ENCODE measurements at regions not wholly inside any gene's neighbourhood (a gene's known extent, or its start where the extent isn't known, plus 50 kb on each side); places are given as distances from the start of the nearest gene placed in this dataset.

DNA sequence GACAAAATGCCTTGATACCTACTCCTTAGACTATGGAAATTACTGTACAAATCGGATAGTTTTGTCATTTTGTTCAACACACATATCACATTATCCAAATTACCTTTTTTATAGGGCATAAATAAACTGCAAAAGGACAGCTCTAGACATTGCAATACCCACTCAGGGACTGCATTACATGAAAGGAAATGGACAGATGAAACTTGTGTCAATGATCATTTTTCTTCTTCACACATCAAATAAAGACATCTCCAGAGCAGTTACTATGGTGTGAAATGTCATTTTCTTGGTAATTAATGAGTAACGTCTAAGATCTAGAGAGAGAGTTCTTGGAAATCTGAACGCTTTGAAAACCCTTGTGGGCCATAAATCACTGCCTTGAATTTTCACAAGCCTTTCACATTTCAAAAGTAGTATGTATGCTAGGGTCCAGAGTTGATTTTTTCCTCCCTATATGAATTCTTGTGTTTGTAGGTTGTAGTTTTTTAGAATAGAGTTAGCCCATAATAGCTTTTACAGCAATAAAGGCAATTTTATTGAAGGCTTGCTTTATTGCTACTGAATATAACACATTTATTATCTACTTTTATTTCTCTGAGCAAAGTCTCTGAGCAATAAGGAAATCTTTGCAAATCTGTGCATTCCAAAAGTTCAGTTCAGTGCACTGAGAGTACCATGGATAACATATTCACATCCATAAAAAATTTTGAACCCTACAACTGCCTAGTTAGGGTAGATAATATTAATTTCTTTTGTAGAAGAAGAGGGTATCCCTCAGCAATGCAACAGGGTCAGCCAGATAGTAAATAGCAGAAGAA is 358.0 kb upstream of the PCSK5 start:
- no peak for TF ChIP-seq CTCF (IDR thresholded peaks at IDR 0.05; ENCODE audit: extremely low read depth, missing control alignments)
- DNase-seq (ENCODE audit: low spot score) = no peak

- no peak for TF ChIP-seq CTCF (IDR thresholded peaks at IDR 0.05; ENCODE audit: extremely low read depth, missing control alignments)
- no peak for DNase-seq (ENCODE audit: low spot score)
Measured at GRCh38 chr9:75539523-75539922, 350.9 kb upstream of the PCSK5 start.

DNA sequence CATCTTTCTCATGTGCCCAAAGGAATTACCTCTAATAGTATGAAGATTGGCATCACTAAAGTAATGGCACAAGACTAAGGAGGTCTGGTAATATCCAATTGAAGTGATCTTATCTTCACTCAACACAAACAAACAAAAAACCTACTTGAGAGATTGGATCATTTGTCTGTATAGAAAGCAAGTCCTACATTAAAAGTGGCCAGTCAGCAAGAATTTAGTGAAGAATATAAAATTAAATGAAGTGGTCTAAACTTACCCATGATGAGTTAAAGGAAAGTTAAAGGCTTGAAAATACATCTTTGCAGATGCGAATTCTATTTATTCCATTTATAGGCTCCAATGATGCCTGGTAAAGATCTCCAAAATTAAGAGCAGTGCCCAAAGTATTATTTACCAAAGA is 350.3 kb upstream of the PCSK5 start:
- no peak for DNase-seq (ENCODE audit: low spot score)
- TF ChIP-seq CTCF (IDR thresholded peaks at IDR 0.05; ENCODE audit: extremely low read depth, missing control alignments) = no peak

DNA sequence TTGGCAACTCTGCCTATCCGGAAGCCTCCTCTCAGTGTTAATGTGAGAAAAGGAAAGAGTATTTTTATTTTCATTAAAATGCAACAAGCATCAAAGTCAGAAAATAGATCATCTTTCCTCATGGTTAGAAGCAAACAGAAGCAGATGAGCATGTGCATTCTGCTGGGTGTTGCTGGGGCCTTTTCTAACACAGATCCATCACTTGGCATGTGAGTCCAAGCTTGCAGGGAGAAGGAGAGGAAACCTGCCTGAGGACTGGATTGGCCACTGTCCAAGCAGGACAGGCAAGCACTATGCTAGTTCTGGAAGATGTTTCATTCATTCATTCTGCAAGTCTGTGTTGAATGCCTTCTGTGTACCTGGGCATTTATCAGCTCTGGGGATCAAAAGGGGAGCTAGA is 348.7 kb upstream of the PCSK5 start:
- DNase-seq (ENCODE audit: low spot score) = no peak
- no peak for TF ChIP-seq CTCF (IDR thresholded peaks at IDR 0.05; ENCODE audit: extremely low read depth, missing control alignments)

DNA sequence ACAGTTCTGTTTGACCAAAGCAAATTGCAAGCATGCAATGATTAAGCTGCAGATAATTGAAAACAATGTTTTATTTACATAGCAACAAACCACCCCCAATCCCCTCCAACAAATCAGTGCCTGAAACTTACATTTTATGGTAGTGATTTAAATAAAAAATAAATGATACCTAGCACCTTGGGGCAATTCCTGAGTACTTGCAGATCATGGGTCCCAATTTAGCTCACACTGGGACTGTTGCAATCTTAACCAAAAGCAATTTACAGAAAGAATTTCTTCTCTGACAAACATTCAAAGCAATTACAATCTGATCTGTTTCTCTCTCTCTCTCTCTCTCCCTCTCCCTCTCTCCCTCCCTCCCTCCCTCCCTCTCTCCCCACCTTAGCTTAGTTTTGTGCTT is 345.7 kb upstream of the PCSK5 start:
- no peak for TF ChIP-seq CTCF (IDR thresholded peaks at IDR 0.05; ENCODE audit: extremely low read depth, missing control alignments)
- no peak for DNase-seq (ENCODE audit: low spot score)

- no peak for TF ChIP-seq CTCF (IDR thresholded peaks at IDR 0.05; ENCODE audit: extremely low read depth, missing control alignments)
- DNase-seq (ENCODE audit: low spot score) = no peak
Measured at GRCh38 chr9:75545287-75545686, 345.2 kb upstream of the PCSK5 start.

DNA sequence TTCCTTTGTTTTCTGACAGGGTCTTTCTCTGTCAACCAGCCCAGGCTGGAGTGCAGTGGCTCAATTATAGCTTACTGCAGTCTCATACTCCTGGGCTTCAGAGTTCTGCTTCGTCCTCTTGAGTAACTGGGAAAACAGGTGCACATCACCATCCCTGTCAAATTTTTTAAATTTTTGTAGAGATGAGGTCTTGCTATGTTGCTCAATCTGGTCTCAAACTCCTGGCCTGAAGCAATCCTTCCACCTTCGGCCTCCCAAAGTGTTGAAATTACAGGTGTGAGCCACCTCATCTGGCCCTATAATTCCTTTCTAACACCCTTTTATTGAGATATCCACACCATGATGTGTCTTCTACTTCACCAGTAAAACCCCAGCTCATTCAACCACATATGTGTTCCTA is 341.6 kb upstream of the PCSK5 start:
- no peak for TF ChIP-seq CTCF (IDR thresholded peaks at IDR 0.05; ENCODE audit: extremely low read depth, missing control alignments)
- no peak for DNase-seq (ENCODE audit: low spot score)

Data from GM20000 (cell line).